ENCODE measurements at regions not wholly inside any gene's neighbourhood (a gene's known extent, or its start where the extent isn't known, plus 50 kb on each side); places are given as distances from the start of the nearest gene placed in this dataset.

GRCh38 chr5:98663521-98663920 is 109.9 kb upstream of the RGMB start:
- DNase-seq: no peak
- no peak overlapping the region for H3K27ac ChIP-seq (ENCODE audit: insufficient read depth in 1 of 2, low read depth in 1 of 2, low read length in 2 of 2, poor library complexity in 1 of 2, severe bottlenecking in 2 of 2)
- H3K27me3 ChIP-seq (replicated peaks in 2 of 5; ENCODE audit: control insufficient read depth in 4 of 5, insufficient read depth in 5 of 5, low read length in 4 of 5): no peaks in the 10 kb centered on the region
- peaks cover 0 to 4% (median 0%) of the 10 kb centered on the region in 5 experiments for H3K9me3 ChIP-seq (ENCODE audit: control extremely low read depth in 1 of 5, control insufficient read depth in 4 of 5, insufficient read depth in 2 of 5, low read depth in 1 of 5, low read length in 4 of 5)
- ChIA-PET POLR2A (no interaction called here), CTCF (no interaction called here)
- no peaks in the 10 kb centered on the region for H3K4me1 ChIP-seq (ENCODE audit: control extremely low read depth in 1 of 4, control insufficient read depth in 4 of 4, insufficient read depth in 4 of 4, low read length in 3 of 4)
- H3K36me3 ChIP-seq (ENCODE audit: control insufficient read depth in 4 of 4, insufficient read depth in 4 of 4, low read length in 3 of 4): no peaks in the 10 kb centered on the region
- no peak overlapping the region for H3K4me3 ChIP-seq (ENCODE audit: control insufficient read depth in 1 of 7, extremely low read depth in 1 of 7, insufficient read depth in 4 of 7, low read depth in 2 of 7, low read length in 6 of 7)

GRCh38 chr5:98664736-98665135 is 108.7 kb upstream of the RGMB start:
- Histone ChIP-seq H3K9me3 (ENCODE audit: control extremely low read depth in 1 of 5, control insufficient read depth in 4 of 5, insufficient read depth in 2 of 5, low read depth in 1 of 5, low read length in 4 of 5) (peaks cover 0 to 4% (median 0%) of the 10 kb centered on the region in 5 experiments), H3K4me1 (ENCODE audit: control extremely low read depth in 1 of 4, control insufficient read depth in 4 of 4, insufficient read depth in 4 of 4, low read length in 3 of 4) (no peaks in the 10 kb centered on the region), H3K4me3 (ENCODE audit: control insufficient read depth in 1 of 7, extremely low read depth in 1 of 7, insufficient read depth in 4 of 7, low read depth in 2 of 7, low read length in 6 of 7) (no peak overlapping the region), H3K36me3 (ENCODE audit: control insufficient read depth in 4 of 4, insufficient read depth in 4 of 4, low read length in 3 of 4) (no peaks in the 10 kb centered on the region), H3K27ac (ENCODE audit: insufficient read depth in 1 of 2, low read depth in 1 of 2, low read length in 2 of 2, poor library complexity in 1 of 2, severe bottlenecking in 2 of 2) (no peak overlapping the region), H3K27me3 (replicated peaks in 2 of 5; ENCODE audit: control insufficient read depth in 4 of 5, insufficient read depth in 5 of 5, low read length in 4 of 5) (no peaks in the 10 kb centered on the region)
- DNase-seq: no peak
- POLR2A ChIA-PET: no interaction called here
- 100% methylated on average over 4 of the region's 4 CpGs for WGBS (ENCODE audit: insufficient coverage)
- CTCF ChIA-PET: no interaction called here

GRCh38 chr5:98679963-98680362 is 93.5 kb upstream of the RGMB start:
- H3K27me3 ChIP-seq (replicated peaks in 2 of 5; ENCODE audit: control insufficient read depth in 4 of 5, insufficient read depth in 5 of 5, low read length in 4 of 5): no peaks in the 10 kb centered on the region
- CTCF ChIA-PET: no interaction called here
- H3K4me3 ChIP-seq (ENCODE audit: control insufficient read depth in 1 of 7, extremely low read depth in 1 of 7, insufficient read depth in 4 of 7, low read depth in 2 of 7, low read length in 6 of 7): no peak overlapping the region
- POLR2A ChIA-PET: no interaction called here
- DNase-seq: peak in 2 of 3 donors; percentile 1 to 10
- WGBS (ENCODE audit: insufficient coverage): 34% methylated on average over 3 of the region's 4 CpGs
- no peaks in the 10 kb centered on the region for H3K36me3 ChIP-seq (ENCODE audit: control insufficient read depth in 4 of 4, insufficient read depth in 4 of 4, low read length in 3 of 4)
- peaks cover 0 to 2% (median 0%) of the 10 kb centered on the region in 5 experiments for H3K9me3 ChIP-seq (ENCODE audit: control extremely low read depth in 1 of 5, control insufficient read depth in 4 of 5, insufficient read depth in 2 of 5, low read depth in 1 of 5, low read length in 4 of 5)
- H3K27ac ChIP-seq (ENCODE audit: insufficient read depth in 1 of 2, low read depth in 1 of 2, low read length in 2 of 2, poor library complexity in 1 of 2, severe bottlenecking in 2 of 2): no peak overlapping the region
- H3K4me1 ChIP-seq (ENCODE audit: control extremely low read depth in 1 of 4, control insufficient read depth in 4 of 4, insufficient read depth in 4 of 4, low read length in 3 of 4): peaks cover 0 to 4% (median 0%) of the 10 kb centered on the region in 4 experiments

- no peak for DNase-seq
- H3K27ac ChIP-seq (ENCODE audit: insufficient read depth in 1 of 2, low read depth in 1 of 2, low read length in 2 of 2, poor library complexity in 1 of 2, severe bottlenecking in 2 of 2): no peak overlapping the region
- POLR2A ChIA-PET: no interaction called here
- H3K4me3 ChIP-seq (ENCODE audit: control insufficient read depth in 1 of 7, extremely low read depth in 1 of 7, insufficient read depth in 4 of 7, low read depth in 2 of 7, low read length in 6 of 7): no peak overlapping the region
- H3K27me3 ChIP-seq (replicated peaks in 2 of 5; ENCODE audit: control insufficient read depth in 4 of 5, insufficient read depth in 5 of 5, low read length in 4 of 5): no peaks in the 10 kb centered on the region
- no peaks in the 10 kb centered on the region for H3K36me3 ChIP-seq (ENCODE audit: control insufficient read depth in 4 of 4, insufficient read depth in 4 of 4, low read length in 3 of 4)
- CTCF ChIA-PET: no interaction called here
- no peaks in the 10 kb centered on the region for H3K4me1 ChIP-seq (ENCODE audit: control extremely low read depth in 1 of 4, control insufficient read depth in 4 of 4, insufficient read depth in 4 of 4, low read length in 3 of 4)
- H3K9me3 ChIP-seq (ENCODE audit: control extremely low read depth in 1 of 5, control insufficient read depth in 4 of 5, insufficient read depth in 2 of 5, low read depth in 1 of 5, low read length in 4 of 5): peaks cover 0 to 4% (median 0%) of the 10 kb centered on the region in 5 experiments
Observed at GRCh38 chr5:98690002-98690401, 83.5 kb upstream of the RGMB start.

GRCh38 chr5:98694902-98695301 is 78.6 kb upstream of the RGMB start:
- Histone ChIP-seq H3K9me3 (ENCODE audit: control extremely low read depth in 1 of 5, control insufficient read depth in 4 of 5, insufficient read depth in 2 of 5, low read depth in 1 of 5, low read length in 4 of 5) (peaks cover 0 to 10% (median 0%) of the 10 kb centered on the region in 5 experiments), H3K27me3 (replicated peaks in 2 of 5; ENCODE audit: control insufficient read depth in 4 of 5, insufficient read depth in 5 of 5, low read length in 4 of 5) (no peaks in the 10 kb centered on the region), H3K27ac (ENCODE audit: insufficient read depth in 1 of 2, low read depth in 1 of 2, low read length in 2 of 2, poor library complexity in 1 of 2, severe bottlenecking in 2 of 2) (no peak overlapping the region), H3K36me3 (ENCODE audit: control insufficient read depth in 4 of 4, insufficient read depth in 4 of 4, low read length in 3 of 4) (no peaks in the 10 kb centered on the region), H3K4me1 (ENCODE audit: control extremely low read depth in 1 of 4, control insufficient read depth in 4 of 4, insufficient read depth in 4 of 4, low read length in 3 of 4) (no peaks in the 10 kb centered on the region), H3K4me3 (ENCODE audit: control insufficient read depth in 1 of 7, extremely low read depth in 1 of 7, insufficient read depth in 4 of 7, low read depth in 2 of 7, low read length in 6 of 7) (no peak overlapping the region)
- ChIA-PET CTCF (no interaction called here), POLR2A (no interaction called here)
- no CpG with 5 or more reads among the region's 1 CpG for WGBS (ENCODE audit: insufficient coverage)
- DNase-seq: no peak

- Histone ChIP-seq H3K27me3 (replicated peaks in 2 of 5; ENCODE audit: control insufficient read depth in 4 of 5, insufficient read depth in 5 of 5, low read length in 4 of 5) (no peaks in the 10 kb centered on the region), H3K4me1 (ENCODE audit: control extremely low read depth in 1 of 4, control insufficient read depth in 4 of 4, insufficient read depth in 4 of 4, low read length in 3 of 4) (no peaks in the 10 kb centered on the region), H3K4me3 (ENCODE audit: control insufficient read depth in 1 of 7, extremely low read depth in 1 of 7, insufficient read depth in 4 of 7, low read depth in 2 of 7, low read length in 6 of 7) (no peak overlapping the region), H3K36me3 (ENCODE audit: control insufficient read depth in 4 of 4, insufficient read depth in 4 of 4, low read length in 3 of 4) (no peaks in the 10 kb centered on the region), H3K9me3 (ENCODE audit: control extremely low read depth in 1 of 5, control insufficient read depth in 4 of 5, insufficient read depth in 2 of 5, low read depth in 1 of 5, low read length in 4 of 5) (peaks cover 0 to 16% (median 2%) of the 10 kb centered on the region in 5 experiments), H3K27ac (ENCODE audit: insufficient read depth in 1 of 2, low read depth in 1 of 2, low read length in 2 of 2, poor library complexity in 1 of 2, severe bottlenecking in 2 of 2) (no peak overlapping the region)
- CTCF ChIA-PET: no interaction called here
- DNase-seq: no peak
- POLR2A ChIA-PET: no interaction called here
Observed at GRCh38 chr5:98698359-98698758, 75.1 kb upstream of the RGMB start.

- ChIA-PET CTCF (interaction anchor here (0.6 kb wide), 1 partner anchor 360 kb away, joined by 3 read pairs; no protein-coding TSS in a partner anchor), POLR2A (no interaction called here)
- H3K4me3 ChIP-seq (ENCODE audit: control insufficient read depth in 1 of 7, extremely low read depth in 1 of 7, insufficient read depth in 4 of 7, low read depth in 2 of 7, low read length in 6 of 7): no peak overlapping the region
- no peaks in the 10 kb centered on the region for H3K36me3 ChIP-seq (ENCODE audit: control insufficient read depth in 4 of 4, insufficient read depth in 4 of 4, low read length in 3 of 4)
- H3K4me1 ChIP-seq (ENCODE audit: control extremely low read depth in 1 of 4, control insufficient read depth in 4 of 4, insufficient read depth in 4 of 4, low read length in 3 of 4): no peaks in the 10 kb centered on the region
- no peak for DNase-seq
- H3K27me3 ChIP-seq (replicated peaks in 2 of 5; ENCODE audit: control insufficient read depth in 4 of 5, insufficient read depth in 5 of 5, low read length in 4 of 5): no peaks in the 10 kb centered on the region
- 93% methylated on average over 2 of the region's 2 CpGs for WGBS (ENCODE audit: insufficient coverage)
- no peak overlapping the region for H3K27ac ChIP-seq (ENCODE audit: insufficient read depth in 1 of 2, low read depth in 1 of 2, low read length in 2 of 2, poor library complexity in 1 of 2, severe bottlenecking in 2 of 2)
- H3K9me3 ChIP-seq (ENCODE audit: control extremely low read depth in 1 of 5, control insufficient read depth in 4 of 5, insufficient read depth in 2 of 5, low read depth in 1 of 5, low read length in 4 of 5): peaks cover 0 to 16% (median 3%) of the 10 kb centered on the region in 5 experiments
Observed at GRCh38 chr5:98700730-98701129, 72.7 kb upstream of the RGMB start.

Data from common myeloid progenitor, CD34-positive (primary cell).